DMS153 treated with DMSO at 0.1 percent for 48 hours (cell line): ENCODE measurements at regions not wholly inside any gene's neighbourhood (a gene's known extent, or its start where the extent isn't known, plus 50 kb on each side); places are given as distances from the start of the nearest gene placed in this dataset.

Experiments used
- DNase-seq: peaks from one replicate; lab custom pipeline; 2025; ENCODE audit not compliant: unreplicated experiment; lab: John Stamatoyannopoulos, UW

DNA sequence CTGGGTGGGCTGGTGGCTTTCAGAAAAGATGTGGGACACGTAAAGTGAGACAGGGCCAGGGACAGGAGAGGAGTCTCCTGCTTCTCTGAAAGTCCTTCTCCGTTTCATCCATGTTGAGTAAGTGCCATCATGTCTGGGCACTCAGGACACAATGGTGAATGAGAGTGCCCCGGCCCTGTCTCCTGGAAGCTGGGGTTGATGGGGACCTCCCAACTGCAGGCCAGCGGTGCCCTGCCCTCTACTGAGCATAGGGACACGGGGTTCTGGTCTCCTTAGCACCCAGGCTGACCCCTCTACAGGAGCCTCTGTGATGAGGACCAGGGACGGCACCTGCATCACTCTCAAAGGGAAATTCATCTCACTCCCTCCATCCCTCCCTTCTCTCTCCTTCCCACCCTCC is 772.3 kb downstream of the BRD1 start:
- no peak for DNase-seq

DNA sequence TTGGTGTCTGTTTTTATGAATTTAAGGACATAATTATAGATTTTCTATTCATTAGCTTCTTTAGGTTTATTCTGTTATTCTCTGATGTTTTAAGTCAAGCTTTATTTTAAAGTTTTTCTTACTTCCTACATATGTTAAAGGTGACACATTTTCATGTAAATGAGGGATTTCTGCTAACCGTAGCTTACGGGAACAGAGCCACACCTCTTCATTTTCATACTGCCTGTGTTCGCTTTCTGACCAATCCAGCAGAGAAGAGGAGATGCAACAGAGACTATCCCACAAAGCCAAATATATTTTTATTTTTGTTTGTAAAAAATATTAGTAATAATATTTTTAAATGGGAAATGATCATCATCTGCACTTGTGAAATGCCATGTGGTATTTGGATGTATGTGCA is 774.1 kb downstream of the BRD1 start:
- no peak for DNase-seq

- no peak for DNase-seq
Measured at GRCh38 chr22:49052560-49052959, 775.1 kb downstream of the BRD1 start.

DNA sequence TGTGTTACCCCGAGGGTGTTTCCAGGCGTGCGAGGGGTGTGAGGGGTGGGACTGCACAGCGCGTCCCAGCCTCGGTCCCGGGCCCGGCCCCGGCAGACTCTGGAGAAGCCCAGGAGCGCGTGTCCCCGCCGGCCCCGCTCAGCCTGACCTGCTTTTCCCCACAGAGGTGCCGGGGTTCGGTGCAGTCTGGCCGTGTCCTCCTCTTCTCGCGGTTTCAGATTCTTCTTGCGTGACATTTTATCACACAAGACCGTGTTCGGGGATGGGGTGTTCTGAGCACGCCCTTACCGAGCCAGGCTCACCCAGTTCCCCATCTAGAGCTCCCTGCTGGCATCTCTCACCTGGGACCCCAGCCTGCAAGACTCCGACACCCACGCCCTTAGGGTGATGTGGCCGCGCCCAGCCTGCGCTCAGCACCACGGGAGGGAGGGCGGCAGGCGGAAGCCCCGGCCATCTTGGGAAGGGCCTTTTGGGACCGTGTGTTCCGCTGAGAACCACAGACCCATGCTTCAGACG is 775.6 kb downstream of the BRD1 start:
- no peak for DNase-seq

DNA sequence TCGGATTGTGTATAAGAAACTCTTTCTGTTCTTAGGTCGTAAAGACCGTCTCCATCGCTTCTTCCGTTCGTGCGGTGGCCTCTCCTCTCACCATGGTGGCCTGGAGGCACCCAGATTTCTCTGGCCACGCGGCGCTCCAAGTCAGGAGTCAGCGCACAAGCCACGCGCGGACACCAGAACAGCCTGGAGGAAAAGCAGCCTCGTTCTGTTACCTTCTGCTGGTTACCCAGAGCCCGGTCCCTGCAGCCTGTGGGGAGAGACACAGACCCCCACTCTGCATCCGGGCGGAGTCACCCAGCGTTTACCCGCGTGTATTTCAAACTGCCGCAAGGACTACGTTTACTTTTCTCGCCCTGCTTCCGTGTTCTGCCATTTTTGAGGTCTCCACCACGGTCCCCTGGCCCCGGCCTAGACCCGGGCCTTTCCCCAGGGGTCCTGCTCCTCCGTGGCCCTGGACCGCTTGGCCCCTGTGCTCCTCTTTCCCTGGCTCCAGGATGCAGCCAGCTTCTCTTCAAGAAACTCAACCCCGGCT is 776.1 kb downstream of the BRD1 start:
- no peak for DNase-seq

- no peak for DNase-seq
Measured at GRCh38 chr22:49049691-49050090, 778.0 kb downstream of the BRD1 start.

DNA sequence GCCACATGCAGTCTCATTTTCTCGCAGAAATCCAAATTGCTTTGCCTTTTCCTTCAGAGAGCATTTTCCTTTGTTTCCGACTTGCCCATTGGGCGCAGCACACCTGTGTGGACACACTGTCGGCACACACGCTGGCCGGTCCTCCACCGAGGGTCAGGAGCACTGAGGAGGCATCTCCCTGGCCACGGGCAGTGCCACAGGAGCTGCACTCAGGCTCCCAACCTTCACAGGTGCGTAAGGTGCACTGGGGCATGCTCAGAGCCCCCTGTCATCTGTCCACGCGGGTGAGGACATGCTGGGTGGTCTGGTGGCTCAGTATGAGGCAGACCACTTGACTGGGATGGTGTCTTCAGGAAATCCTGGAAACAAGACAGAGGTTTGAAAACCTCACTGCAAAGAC is 779.1 kb downstream of the BRD1 start:
- DNase-seq, result no peak

GRCh38 chr22:49047447-49047846 is 780.2 kb downstream of the BRD1 start:
- DNase-seq, result no peak

DNA sequence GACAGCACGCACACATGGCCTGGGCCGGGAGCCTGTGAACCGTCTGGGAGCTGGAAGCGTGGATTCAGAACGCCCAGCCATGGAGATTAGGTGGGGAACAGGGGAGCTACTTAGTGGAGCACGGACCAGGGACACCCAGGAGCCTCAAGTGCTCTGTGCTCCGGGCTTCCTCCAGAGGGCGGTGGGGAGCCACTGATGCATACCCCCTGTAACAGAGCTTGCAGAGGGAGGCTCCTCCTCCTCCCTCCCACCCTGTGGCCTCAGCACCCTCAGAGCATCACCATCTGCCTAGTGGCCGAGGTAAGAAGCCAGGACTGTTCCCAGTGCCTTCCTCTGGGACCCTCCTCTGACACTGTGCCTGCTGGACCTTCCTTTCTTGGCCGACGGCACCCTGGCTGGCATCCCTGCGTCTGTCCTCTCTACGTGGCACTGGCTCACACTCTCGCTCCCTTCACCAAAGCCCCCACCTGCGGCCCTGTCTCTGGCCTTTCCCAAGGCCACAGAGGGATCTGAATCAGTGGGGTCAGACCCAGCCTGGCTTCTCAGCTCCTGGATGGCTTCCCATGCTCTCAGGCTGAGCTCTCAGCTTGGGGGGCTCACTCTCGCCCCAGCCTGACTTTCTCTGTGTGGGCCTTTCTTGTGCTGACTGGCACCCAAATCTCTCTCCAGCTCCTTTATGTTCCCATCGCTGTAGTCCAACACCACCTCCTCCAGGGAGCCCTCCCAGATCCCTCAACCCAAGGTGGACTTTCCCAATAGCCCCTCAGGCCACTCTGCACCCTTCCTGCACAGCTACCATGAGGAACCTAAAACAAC is 780.9 kb downstream of the BRD1 start:
- peak; percentile 62 for DNase-seq

GRCh38 chr22:49046000-49046545 is 781.6 kb downstream of the BRD1 start:
- no peak for DNase-seq

DNA sequence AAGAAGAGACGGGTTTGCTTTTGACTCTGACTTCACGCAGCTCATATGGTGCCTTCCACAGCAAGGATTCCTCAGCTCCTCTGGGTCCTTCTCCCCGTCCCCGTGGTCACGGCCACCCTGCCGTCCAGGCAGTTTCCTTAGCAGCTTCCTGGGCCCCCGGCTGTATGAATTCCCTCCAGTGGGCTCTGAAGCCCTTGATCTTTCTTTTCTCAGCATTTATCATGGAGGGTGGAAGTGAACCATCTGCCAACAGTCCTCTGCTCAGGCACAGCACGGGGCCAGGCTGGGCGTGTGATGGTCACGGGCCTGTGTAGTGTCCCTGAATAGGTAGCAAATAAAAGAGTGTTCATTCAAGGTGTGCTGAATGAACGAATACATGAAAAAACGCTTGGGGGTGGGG is 782.4 kb downstream of the BRD1 start:
- no peak for DNase-seq

DNA sequence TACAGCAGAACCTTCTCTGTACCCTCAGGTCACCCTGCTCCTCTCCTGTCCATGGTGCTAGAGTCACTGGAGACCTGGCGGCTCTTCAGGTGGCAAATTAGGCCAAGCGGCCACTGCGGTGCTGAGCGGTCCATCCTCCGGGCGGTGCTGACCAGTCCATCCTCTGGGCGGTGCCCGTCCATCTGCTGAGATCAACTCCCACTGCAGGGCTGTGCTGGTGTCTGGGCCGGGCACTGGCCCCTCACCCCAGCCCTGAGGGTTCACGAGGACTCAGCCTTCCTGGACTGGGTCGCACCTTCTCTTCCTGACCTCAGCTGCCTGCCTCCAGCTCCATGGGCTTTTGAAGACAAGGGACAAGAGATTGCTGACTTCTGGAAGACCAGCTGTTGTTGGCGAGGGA is 782.9 kb downstream of the BRD1 start:
- DNase-seq, result no peak

DNA sequence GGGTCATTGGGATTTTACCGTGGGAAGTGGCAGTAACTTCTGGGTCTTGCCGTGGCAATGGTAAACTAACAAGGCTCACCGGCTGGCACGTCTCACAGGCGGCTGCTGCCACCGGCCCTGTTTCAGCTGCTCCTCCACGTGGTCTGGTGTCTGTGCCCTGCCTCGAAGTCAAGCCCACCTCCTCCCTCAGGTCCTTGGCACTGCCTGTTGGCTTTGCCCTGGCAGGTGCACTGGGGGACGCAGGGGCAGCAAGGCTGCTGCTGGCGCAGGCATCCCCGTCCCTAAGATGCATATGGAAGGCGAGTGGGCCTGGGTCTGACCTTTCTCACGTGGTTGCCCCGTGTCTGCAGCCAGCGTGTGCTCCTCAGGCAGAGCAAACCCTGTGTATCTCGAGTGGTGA is 783.6 kb downstream of the BRD1 start:
- no peak for DNase-seq

GRCh38 chr22:49042877-49043859 is 784.5 kb downstream of the BRD1 start:
- DNase-seq, result no peak

GRCh38 chr22:49042066-49042465 is 785.6 kb downstream of the BRD1 start:
- DNase-seq, result no peak

GRCh38 chr22:49040754-49041467 is 786.8 kb downstream of the BRD1 start:
- DNase-seq, result no peak

DNA sequence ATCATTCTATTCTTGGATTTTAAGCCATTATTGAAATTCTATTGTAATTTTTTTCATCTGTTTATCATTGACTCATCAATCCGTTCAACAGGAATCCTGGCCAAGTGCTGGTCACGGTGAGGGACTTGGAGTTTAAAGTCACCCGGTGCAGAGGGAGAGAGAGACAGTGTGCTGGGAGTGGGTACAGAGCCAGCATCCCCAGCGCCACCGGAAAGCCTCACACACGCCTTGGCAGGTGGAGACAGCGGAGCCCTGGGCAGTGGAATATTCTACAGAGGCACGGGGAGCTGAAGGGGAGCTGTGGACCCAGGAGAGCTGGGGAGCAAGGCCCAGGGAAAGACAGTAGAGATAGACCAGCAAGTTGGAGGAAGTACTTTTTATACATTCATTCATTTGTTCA is 787.6 kb downstream of the BRD1 start:
- no peak for DNase-seq

DNA sequence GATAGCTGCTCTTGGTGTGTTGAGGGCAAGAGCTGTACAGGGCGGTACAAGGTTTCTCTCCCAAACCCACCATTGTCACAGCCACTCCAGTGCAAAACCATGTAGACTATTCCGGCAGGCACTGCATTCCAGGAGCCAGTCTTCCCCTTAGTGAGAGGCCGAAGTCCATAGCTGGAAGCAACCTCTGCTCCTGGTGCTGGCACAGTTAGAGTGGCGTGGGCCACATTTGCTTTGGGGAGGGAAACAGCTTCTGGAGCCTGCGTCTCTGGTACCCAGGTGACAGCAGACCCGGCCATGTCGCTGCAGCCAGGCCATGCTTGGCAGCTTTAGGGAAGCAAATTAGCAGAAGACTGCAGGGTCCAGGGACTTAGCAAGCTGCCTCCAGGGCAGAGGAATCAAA is 788.0 kb downstream of the BRD1 start:
- no peak for DNase-seq

DNA sequence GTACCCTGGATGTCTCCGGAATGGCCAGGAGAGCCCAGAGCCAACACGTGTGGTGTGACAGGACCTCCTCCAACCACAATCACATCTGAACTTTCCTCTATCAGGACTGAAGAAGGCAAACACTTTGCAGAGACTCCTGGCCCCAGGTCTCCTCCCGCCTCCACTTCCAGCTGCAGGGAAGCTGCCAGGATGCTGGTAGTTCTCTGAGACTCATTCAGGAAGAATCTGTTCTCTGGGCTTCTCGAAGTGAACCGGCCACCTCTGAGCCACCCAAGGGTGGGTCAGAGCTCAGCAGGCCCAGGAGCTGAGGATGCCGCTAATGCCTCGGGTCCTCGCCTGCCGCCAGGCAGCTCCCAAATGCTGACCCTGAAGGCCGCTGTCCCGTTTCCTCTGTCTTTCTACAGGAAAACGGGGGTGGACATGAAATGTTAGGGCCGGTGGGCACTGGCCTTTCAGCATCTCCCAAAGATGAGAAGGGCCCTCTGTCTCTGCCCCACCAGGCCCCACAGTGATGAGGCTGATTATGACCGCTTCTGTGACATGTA is 789.9 kb downstream of the BRD1 start:
- no peak for DNase-seq

GRCh38 chr22:49036513-49036912 is 791.2 kb downstream of the BRD1 start:
- peak; percentile 75 for DNase-seq
